ENCODE measurements at regions not wholly inside any gene's neighbourhood (a gene's known extent, or its start where the extent isn't known, plus 50 kb on each side); places are given as distances from the start of the nearest gene placed in this dataset.

GRCh38 chr16:66272461-66272860 lies 94.0 kb upstream of the CDH5 start:
- TF ChIP-seq, protein P1, sequence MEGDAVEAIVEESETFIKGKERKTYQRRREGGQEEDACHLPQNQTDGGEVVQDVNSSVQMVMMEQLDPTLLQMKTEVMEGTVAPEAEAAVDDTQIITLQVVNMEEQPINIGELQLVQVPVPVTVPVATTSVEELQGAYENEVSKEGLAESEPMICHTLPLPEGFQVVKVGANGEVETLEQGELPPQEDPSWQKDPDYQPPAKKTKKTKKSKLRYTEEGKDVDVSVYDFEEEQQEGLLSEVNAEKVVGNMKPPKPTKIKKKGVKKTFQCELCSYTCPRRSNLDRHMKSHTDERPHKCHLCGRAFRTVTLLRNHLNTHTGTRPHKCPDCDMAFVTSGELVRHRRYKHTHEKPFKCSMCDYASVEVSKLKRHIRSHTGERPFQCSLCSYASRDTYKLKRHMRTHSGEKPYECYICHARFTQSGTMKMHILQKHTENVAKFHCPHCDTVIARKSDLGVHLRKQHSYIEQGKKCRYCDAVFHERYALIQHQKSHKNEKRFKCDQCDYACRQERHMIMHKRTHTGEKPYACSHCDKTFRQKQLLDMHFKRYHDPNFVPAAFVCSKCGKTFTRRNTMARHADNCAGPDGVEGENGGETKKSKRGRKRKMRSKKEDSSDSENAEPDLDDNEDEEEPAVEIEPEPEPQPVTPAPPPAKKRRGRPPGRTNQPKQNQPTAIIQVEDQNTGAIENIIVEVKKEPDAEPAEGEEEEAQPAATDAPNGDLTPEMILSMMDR (IDR thresholded peaks at IDR 0.05) = no peak
- no peak for TF ChIP-seq EP300 (IDR thresholded peaks at IDR 0.05)
- TF ChIP-seq POLR2AphosphoS5 (IDR thresholded peaks at IDR 0.05) = no peak
